ENCODE measurements at regions not wholly inside any gene's neighbourhood (a gene's known extent, or its start where the extent isn't known, plus 50 kb on each side); places are given as distances from the start of the nearest gene placed in this dataset.

- no peak for TF ChIP-seq CTCF (IDR thresholded peaks at IDR 0.05)
- TF ChIP-seq EZH2 (IDR thresholded peaks at IDR 0.05; ENCODE audit: borderline replicate concordance, insufficient read depth, low read depth, low read length, poor library complexity, severe bottlenecking), result no peak
These were observed 75.0 kb upstream of the CALM2 start for GRCh38 chr2:47251404-47251675.
